Peyer's patch (tissue), 4 donors: ENCODE measurements at regions not wholly inside any gene's neighbourhood (a gene's known extent, or its start where the extent isn't known, plus 50 kb on each side); places are given as distances from the start of the nearest gene placed in this dataset.

ENCODE experiments used
- POLR2A ChIP-seq, 2 donors: fragments of 450-650 bp; IDR thresholded peaks; one replicate each; pipeline ENCODE4 v1.5.1; 2017; ENCODE audit warnings: antibody characterized with exemption in 2 of 2, mild to moderate bottlenecking in 2 of 2, moderate library complexity in 2 of 2
- TF ChIP-seq, protein P1 (sequence below), 6 experiments: fragments of 450-650 bp in 4 of 6; fragments of 200-600 bp in 2 of 6; sonication (generic) in 1 of 6; IDR thresholded peaks; one replicate each; pipeline ENCODE4 v1.5.1; 2017 to 2019; ENCODE audit warnings: antibody characterized with exemption in 6 of 6, mild to moderate bottlenecking in 3 of 6, moderate library complexity in 1 of 6

DNA sequence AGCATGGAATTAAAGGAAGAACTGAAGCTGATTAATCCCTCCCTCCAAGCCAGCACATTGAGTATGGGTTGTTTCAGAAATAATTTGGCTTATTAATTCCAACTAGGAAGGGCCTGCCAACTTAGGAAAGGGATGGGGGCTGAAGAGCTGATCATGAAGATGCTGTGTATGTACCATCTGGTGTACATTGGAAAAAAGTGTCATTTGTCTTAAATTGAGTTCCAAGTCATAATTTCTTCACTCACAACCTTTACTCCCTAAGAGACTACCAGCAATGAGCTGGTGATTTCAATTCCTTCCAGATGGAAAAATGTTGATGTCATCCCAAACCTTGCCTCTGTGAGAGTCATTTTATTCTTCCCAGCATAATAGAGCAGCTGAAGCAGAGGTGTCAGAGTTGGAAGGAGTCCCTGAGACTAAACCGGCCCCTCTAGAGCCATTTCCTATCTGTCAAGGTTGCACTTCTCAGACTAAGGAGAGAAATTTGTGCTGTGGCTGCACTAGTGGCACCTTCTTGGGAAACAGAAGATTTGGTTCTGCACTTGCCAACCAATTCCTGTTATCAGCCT is 79.4 kb downstream of the GTPBP8 start:
- TF ChIP-seq, protein P1, sequence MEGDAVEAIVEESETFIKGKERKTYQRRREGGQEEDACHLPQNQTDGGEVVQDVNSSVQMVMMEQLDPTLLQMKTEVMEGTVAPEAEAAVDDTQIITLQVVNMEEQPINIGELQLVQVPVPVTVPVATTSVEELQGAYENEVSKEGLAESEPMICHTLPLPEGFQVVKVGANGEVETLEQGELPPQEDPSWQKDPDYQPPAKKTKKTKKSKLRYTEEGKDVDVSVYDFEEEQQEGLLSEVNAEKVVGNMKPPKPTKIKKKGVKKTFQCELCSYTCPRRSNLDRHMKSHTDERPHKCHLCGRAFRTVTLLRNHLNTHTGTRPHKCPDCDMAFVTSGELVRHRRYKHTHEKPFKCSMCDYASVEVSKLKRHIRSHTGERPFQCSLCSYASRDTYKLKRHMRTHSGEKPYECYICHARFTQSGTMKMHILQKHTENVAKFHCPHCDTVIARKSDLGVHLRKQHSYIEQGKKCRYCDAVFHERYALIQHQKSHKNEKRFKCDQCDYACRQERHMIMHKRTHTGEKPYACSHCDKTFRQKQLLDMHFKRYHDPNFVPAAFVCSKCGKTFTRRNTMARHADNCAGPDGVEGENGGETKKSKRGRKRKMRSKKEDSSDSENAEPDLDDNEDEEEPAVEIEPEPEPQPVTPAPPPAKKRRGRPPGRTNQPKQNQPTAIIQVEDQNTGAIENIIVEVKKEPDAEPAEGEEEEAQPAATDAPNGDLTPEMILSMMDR (IDR thresholded peaks at IDR 0.05): no peak
- no peak for TF ChIP-seq POLR2A (IDR thresholded peaks at IDR 0.05)
